GM18951 (cell line): ENCODE measurements at regions not wholly inside any gene's neighbourhood (a gene's known extent, or its start where the extent isn't known, plus 50 kb on each side); places are given as distances from the start of the nearest gene placed in this dataset.

ENCODE experiments used
- POLR2A ChIP-seq: IDR thresholded peaks from 4 replicates; pipeline ENCODE4 v1.6.1; 2011; ENCODE audit warnings: mild to moderate bottlenecking; ENCODE audit not compliant: insufficient read length, insufficient read depth; ENCODE audit errors: extremely low read depth
- in situ Hi-C: fragments of 300-500 bp; cut with MboI; formaldehyde crosslinking; loops from one replicate; pipeline ENCODE4 v1.12.0; 2022; ENCODE audit warnings: low sequenced_read_pairs, mixed read lengths, inconsistent platforms; ENCODE audit not compliant: unreplicated experiment

DNA sequence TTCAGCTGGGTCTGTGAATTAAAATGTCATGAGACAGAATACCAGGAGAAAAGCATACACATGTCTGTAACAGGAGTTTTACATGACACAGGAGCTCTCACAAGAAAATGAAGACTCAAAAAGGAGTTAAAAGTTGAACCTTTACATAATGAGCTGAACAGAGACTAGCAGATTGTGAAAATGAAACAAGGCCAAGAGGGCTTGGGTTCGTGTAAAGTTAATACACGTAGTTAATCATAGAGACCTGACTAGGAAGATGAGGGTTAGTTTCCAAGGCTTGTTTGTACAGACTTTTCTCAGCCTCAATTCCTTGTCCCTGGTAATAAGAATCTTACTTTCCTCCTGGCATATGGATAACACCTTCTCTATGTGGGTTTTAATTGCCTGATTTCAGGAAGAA is 1294.0 kb downstream of the MAT2B start:
- in situ Hi-C loops, result no loop called here
- no peak for TF ChIP-seq POLR2A

DNA sequence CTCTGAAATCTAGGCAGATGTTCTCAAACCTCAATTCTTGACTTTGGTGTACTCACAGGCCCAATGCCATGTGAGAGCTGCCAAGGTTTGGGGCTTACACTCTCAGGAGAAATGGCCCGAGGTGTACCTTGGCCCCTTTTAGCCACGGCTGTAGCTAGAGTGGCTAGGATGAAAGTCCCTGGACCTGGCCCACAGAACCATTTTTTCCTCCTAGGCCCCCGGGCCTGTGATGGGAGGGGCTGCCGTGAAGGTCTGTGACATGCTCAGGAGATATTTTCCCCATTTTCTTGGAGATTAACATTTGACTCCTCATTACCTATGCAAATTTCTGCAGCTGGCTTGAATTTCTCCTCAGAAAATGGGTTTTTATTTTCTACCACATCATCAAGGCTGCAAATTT is 1296.5 kb downstream of the MAT2B start:
- no peak for TF ChIP-seq POLR2A
- in situ Hi-C loops, result no loop called here

DNA sequence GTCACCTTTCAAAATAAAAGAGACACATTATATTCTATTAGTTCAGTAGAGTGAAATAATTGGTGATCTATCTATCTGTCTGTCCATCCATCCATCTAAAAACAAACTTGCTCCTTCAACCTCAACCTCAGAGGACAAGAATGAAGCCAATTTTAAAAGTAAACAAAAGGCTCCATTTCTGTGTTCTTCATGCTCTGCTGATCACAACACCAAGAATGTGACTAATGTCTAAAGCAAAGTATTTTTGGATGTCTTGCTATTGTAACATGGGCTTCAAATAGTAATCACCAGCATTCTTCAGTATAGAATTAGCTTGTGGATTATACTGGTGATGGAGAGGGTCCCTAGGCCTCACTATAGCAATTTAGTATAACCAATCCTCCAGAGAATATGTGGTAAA is 1304.4 kb downstream of the MAT2B start:
- TF ChIP-seq POLR2A, result no peak
- in situ Hi-C loops, result no loop called here

DNA sequence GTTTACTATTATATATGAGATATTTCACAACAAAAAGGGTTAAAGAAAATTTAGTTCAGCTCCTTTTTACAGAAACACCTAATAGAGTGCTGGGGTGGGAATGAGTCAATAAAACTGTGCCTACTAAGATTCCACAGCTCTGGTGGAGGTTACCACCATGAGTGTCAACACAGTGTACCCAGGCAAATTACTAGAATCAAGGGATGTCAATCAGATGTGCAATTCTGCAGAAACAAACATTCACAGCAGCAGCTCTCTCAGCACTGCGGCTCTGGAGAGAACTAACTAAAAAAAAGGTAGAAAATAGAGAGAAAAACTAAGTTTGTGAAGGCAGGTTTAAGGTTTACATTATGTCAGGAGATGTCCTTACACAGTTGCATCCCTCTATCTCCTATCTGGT is 1313.0 kb downstream of the MAT2B start:
- no peak for TF ChIP-seq POLR2A
- in situ Hi-C loops, result no loop called here

DNA sequence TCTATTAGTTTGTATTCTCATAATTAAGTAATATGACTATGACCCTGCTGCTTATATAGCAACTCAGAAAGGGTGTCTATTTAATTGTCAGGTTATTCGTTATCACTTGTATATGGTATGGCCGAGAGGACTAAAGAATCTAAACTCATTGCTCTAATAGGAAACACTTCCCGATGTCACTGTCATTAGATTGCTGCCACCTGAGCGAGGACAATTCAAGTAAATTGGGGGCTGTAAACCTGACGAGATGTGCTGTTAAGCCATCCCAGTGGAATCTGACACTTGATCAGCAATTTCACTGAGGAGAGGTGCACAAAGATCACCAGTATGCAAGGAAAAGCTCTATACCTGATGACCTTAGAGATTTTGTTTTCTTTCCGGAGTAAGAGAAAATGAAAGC is 1319.3 kb downstream of the MAT2B start:
- TF ChIP-seq POLR2A, result no peak
- in situ Hi-C loops, result no loop called here

DNA sequence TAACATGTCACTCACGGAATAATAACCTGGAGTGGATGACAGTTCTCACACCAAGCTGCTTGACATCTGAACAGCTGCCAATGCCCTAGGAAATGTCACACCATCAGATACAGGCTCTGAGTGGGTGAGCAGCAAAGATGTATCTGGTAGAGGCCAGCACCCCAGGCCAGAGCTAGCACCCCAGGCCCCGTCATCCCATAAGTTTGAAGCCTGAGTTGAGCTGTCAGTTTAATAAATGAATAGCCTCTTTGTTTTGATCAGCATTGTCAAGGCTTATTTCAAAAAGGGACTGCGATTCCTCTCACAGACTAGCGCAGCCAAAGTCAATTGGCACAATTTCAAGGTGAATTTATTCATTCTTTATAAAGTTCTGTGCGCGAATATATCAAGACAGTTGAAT is 1327.1 kb downstream of the MAT2B start:
- TF ChIP-seq POLR2A, result no peak
- in situ Hi-C loops, result no loop called here

DNA sequence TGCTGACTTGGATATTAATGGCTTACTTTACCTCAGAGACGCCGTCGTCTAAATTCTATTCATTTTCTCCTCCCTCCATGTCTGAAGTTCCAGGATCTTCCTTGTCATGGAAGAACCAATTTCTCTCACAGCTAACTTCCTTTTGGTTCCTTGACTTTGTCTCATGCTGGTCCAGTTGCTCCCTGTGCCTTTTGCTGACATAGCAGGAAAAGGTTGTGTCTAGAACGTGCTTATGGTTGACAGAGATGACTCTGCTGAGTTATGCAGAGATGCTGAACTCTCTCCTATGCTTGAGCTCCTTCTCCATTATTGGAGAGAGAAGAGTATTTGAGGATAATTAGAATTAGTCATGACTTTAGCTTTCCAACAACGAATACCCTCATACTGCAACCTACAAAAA is 1338.9 kb downstream of the MAT2B start:
- in situ Hi-C loops, result no loop called here

DNA sequence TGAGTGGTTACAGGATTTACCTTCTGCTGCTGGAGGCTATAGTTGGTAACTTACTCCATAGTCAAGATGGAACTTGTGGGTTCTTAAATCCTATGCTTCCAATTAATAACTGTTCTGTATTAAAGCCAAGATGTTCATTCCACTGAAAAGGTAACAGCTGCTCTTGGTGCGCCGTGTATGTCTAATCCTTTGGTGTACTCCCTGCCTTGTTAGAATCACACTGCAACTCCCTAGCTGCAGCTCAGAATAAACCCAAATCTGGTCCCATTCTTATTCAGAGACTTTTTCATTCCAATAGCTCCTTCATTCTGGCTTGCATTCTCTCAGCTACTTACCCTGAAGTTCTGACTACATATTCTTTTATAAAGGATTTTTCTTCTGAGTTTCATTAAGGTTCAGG is 1355.5 kb downstream of the MAT2B start:
- TF ChIP-seq POLR2A, result no peak
- in situ Hi-C loops, result no loop called here

More for the DNA sequence above, 1338.9 kb downstream of the MAT2B start:
- no peak for TF ChIP-seq POLR2A

DNA sequence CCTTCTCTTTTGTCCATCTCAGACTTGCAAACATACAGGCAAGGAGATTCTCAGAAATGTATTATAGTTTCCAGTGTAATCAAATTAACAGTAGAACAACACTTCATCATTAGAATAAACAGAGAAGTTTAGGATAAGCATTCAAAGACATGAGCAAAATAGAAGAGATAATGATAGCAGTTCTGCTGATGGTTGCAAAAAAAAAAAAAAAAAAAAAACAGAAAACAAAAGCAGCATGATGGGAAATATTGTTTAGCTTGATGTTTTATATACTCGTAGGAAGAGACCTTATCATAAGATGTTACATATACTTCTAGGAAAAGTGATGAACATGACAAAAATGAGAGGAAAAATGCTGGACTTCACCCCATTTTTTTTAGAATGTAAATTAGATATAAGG is 1356.2 kb downstream of the MAT2B start:
- no peak for TF ChIP-seq POLR2A
- in situ Hi-C loops, result no loop called here

DNA sequence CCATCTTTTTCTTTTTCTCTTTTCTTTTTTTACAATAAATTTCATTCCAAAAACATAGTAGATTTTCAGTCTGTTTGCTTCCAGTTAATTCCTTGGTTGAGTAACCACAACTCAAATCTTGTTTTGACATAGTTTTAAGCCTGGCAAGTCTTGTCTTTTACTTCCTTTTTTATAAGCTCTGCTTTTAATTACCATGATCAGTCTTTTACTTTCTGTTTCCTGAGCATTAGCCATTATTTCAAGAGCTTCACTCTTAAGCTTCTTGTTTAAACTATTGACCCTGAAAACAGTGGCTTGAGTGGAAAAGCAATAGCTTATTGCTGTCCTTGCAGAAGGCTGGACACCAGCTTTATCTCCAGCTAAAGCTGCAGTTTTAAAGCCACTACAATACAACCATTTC is 1363.3 kb downstream of the MAT2B start:
- in situ Hi-C loops, result no loop called here
- TF ChIP-seq POLR2A, result no peak

DNA sequence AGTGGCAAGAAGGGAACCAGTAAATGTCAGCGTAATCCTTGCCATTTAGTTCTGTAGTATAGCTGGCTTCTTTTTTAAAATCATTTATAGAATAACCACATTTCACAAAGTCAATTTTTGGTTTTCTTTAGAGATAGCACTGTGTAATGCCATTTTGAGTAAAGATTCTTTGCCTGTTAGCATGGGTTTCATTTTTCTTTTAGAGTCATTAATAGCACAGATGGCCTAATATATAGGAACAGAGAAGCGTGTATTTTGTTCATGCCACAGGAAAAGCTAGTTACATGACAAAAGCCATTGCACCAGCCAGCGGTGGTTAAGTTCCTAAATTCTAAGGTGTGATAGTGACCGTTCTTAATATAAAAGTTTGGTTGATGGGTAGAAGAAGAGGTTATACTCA is 1363.9 kb downstream of the MAT2B start:
- TF ChIP-seq POLR2A, result no peak
- in situ Hi-C loops, result no loop called here

DNA sequence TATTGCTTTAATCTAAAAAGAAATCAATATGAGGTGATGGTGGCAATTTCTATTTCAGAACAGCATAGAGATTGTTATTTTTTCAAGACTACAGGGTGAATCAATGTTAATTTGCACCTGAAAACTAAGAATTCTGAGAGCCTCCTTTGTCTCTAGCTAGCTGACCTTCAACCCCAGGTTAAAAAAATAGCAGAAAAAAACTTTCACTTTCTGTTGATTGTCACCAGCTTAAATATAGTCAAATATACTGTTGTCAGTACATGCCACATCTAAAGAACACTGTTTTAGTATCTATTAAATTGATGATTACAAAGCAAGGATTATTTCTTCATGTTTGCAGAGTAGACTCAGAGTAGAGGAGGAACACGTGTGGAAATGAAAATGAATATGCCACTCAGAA is 1371.4 kb downstream of the MAT2B start:
- in situ Hi-C loops, result no loop called here
- no peak for TF ChIP-seq POLR2A

DNA sequence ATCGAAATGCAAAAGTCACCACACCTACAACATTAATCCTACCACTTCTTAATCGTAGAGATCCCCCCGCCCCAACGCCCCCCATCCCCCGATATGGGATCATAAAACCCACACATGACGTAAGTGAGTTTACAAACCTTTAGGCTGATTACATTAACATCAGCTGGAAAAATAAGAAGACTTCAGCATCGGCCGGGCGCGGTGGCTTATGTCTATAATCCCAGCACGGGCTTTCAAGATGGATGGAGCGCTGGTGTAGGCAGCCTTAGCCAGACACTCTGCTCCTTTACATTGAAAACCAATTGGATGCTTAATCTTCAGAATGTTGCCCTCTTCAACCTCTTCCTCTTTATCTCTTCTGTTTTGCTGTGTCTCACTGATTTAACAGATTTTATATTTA is 1376.0 kb downstream of the MAT2B start:
- in situ Hi-C loops, result no loop called here
- no peak for TF ChIP-seq POLR2A

DNA sequence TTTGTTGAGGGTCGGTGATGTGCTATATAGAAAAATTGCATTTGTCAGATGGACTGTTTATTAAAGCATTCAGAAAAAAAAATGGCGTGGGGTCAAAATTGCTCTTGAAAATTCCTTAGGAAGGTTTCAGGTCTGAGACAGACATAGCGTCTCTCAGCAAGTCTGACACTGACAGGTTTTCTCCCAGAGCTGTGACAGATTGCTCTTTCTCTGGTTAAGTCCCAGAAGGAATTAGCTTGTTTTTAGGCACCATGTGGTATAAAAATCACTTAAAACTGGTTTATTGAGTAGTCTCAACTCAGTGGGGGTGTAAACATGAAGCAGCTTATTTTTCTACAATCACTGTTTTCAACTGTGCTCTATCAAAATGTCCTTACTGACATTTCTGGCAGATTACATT is 1379.8 kb downstream of the MAT2B start:
- in situ Hi-C loops, result no loop called here
- TF ChIP-seq POLR2A, result no peak

DNA sequence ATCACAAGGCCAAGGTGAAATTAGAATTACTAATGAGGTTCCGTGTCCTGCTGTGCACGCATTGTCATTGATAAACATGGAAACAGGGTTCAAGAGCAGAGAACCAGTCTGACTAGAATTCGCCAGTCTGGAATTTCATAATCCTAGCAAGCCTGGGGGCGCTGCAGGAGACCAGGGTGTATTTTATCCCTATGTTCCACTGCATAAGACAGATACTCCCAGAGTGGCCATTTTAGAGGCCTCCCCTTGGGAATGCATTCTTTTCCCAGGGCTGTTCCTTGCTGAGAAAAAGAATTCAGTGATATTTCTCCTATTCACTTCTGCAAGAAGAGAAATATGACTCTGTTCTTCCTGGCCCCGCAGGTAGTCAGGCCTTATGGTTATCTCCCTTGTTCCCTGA is 1387.7 kb downstream of the MAT2B start:
- in situ Hi-C loops, result no loop called here

More for the DNA sequence above, 1387.7 kb downstream of the MAT2B start:
- no peak for TF ChIP-seq POLR2A
